Tibial artery (tissue), 4 donors: ENCODE measurements at regions not wholly inside any gene's neighbourhood (a gene's known extent, or its start where the extent isn't known, plus 50 kb on each side); places are given as distances from the start of the nearest gene placed in this dataset.

Experiments used
- DNase-seq, 2 donors: peaks; one replicate each; pipeline ENCODE4 v3.0.0-alpha.2; 2019
- H3K27ac ChIP-seq, 2 donors: fragments of 200-600 bp; sonication (generic) in 1 of 2; 1 replicate in 1 of 2; 2 replicates in 1 of 2; pipeline ENCODE4 v1.5.1; 2018 to 2019; ENCODE audit warnings: mild to moderate bottlenecking in 1 of 2
- H3K27me3 ChIP-seq, 2 donors: fragments of 200-600 bp; sonication (generic) in 1 of 2; one replicate each; pipeline versions ENCODE4 v1.5.1 to v1.6.0; 2016 to 2019
- H3K36me3 ChIP-seq, 3 donors: fragments of 200-600 bp; sonication (generic) in 2 of 3; one replicate each; pipeline ENCODE4 v1.5.1; 2016 to 2019; ENCODE audit warnings: mild to moderate bottlenecking in 2 of 3
- H3K4me1 ChIP-seq, 4 donors: fragments of 200-600 bp; sonication (generic) in 2 of 4; 1 replicate in 3 of 4; 2 replicates in 1 of 4; pipeline ENCODE4 v1.5.1; 2016 to 2019
- H3K4me3 ChIP-seq, 2 donors: fragments of 200-600 bp; sonication (generic) in 1 of 2; 1 replicate in 1 of 2; 2 replicates in 1 of 2; pipeline ENCODE4 v1.5.1; 2018 to 2019; ENCODE audit warnings: mild to moderate bottlenecking in 2 of 2
- H3K9me3 ChIP-seq, 3 donors: fragments of 200-600 bp; sonication (generic) in 1 of 3; one replicate each; pipeline ENCODE4 v1.5.1; 2016 to 2019
- intact Hi-C: fragments of 100-400 bp; cut with DNase I; formaldehyde crosslinking; loops from one replicate; pipeline ENCODE4 v1.15.0; 2023; ENCODE audit warnings: low total_unique reads
- TF ChIP-seq, protein P1 (sequence below), 2 experiments: fragments of 200-600 bp in 1 of 2; fragments of 450-650 bp in 1 of 2; IDR thresholded peaks; one replicate each; pipeline ENCODE4 v1.5.1; 2017 to 2019; ENCODE audit warnings: antibody characterized with exemption in 2 of 2, mild to moderate bottlenecking in 1 of 2, moderate library complexity in 1 of 2

DNA sequence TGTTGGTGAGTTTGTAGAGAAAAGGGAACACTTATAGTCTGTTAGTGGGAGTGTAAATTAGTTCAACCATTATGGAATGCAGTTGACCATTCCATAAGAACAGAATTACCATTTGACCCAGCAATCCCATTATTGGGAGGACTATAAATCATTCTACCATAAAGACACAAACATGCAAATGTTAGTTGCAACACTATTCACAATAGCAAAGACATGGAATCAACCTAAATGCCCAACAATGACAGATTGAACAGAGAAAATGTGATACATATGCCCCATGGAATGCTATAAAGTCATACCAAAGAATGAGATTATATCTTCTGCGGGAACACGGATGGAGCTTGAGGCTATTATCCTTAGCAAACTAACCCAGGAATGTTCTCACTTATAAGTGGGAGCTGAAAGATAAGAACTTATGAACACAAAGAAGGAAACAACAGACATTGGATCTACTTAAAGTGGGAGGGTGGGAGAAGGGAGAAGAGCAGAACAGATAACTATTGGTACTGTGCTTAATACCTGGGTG, 1819.2 kb upstream of the ADGRL3 start:
- intact Hi-C loops, result no loop called here
- peaks cover 0 to 9% (median 0%) of the 10 kb centered on the region in 3 donors for H3K9me3 ChIP-seq
- TF ChIP-seq, protein P1, sequence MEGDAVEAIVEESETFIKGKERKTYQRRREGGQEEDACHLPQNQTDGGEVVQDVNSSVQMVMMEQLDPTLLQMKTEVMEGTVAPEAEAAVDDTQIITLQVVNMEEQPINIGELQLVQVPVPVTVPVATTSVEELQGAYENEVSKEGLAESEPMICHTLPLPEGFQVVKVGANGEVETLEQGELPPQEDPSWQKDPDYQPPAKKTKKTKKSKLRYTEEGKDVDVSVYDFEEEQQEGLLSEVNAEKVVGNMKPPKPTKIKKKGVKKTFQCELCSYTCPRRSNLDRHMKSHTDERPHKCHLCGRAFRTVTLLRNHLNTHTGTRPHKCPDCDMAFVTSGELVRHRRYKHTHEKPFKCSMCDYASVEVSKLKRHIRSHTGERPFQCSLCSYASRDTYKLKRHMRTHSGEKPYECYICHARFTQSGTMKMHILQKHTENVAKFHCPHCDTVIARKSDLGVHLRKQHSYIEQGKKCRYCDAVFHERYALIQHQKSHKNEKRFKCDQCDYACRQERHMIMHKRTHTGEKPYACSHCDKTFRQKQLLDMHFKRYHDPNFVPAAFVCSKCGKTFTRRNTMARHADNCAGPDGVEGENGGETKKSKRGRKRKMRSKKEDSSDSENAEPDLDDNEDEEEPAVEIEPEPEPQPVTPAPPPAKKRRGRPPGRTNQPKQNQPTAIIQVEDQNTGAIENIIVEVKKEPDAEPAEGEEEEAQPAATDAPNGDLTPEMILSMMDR (IDR thresholded peaks at IDR 0.05), result no peak

DNA sequence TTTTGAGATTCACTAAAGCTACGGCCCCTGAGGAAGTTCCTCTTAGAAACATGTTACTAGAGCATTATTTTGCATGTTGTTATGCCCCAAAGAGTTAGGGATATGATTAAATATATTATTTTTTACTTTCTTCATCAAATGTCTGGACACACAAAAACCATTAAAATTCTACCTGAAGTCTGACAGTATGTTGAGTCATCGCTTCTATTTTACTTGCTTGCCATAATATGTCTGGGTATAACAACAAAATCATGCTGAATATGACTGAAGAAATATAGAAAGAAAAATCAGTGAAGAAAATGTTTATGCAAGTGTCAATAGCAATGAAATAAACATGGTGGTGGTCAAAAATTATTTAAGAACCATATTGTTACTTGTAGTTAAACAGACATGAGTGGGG, 1818.5 kb upstream of the ADGRL3 start:
- TF ChIP-seq, protein P1 (IDR thresholded peaks at IDR 0.05), result no peak
- Histone ChIP-seq H3K4me1 (no peaks in the 10 kb centered on the region), H3K27ac (no peak overlapping the region), H3K4me3 (no peak overlapping the region), H3K36me3 (no peaks in the 10 kb centered on the region), H3K27me3 (no peaks in the 10 kb centered on the region), H3K9me3 (peaks cover 0 to 9% (median 0%) of the 10 kb centered on the region in 3 donors)
- DNase-seq, result no peak
- intact Hi-C loops, result no loop called here

More for the DNA sequence above, 1819.2 kb upstream of the ADGRL3 start:
- H3K4me1 ChIP-seq, result no peaks in the 10 kb centered on the region
- H3K27me3 ChIP-seq, result no peaks in the 10 kb centered on the region
- no peak overlapping the region for H3K4me3 ChIP-seq
- no peaks in the 10 kb centered on the region for H3K36me3 ChIP-seq
- no peak overlapping the region for H3K27ac ChIP-seq
- no peak for DNase-seq

DNA sequence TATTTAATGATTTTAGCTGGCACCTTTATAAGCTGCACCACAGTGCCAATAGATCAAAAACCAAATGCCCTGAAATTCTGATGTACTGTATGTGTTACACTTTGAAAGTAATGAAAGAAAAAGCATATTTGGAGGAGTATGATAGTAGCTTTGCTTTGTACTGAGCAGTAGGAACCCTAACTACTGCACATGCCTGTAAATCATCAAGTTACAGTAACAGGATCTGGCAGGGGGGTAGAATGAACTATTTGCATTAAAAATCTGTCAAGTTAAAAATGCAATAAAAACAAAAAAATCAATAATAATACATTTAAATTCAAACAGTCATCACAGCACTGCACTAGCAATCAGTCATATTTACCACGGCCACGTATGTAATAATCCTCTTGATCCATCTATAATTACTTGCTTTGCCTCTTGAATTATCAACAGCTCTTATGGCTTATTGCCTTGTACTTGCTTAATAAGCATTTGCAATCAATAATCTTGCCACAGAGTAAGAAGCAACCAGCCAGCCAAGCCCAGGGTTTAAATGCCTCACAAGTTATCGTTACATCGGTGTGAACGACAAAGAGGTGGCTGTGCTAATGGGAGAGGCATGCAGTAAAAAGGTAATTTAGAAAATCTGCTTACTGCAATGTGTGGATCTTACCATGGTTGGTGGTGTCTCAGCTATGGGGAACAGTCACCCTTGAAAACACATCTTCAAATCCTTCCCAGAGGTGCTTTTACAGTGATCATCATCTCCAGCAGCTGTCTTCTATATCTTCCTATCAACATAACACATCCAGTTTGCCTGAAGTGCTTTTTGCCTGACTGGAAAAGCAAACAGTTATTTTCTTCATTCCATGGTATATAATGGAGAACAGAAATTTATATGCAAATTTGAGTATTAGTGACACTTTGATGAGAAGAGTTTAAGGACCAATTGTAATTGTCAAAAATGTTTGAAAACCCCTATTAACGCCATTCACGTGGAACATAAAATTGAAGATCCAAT, 1812.1 kb upstream of the ADGRL3 start:
- no peaks in the 10 kb centered on the region for H3K4me1 ChIP-seq
- H3K9me3 ChIP-seq, result no peaks in the 10 kb centered on the region
- TF ChIP-seq, protein P1 (IDR thresholded peaks at IDR 0.05), result no peak
- H3K27ac ChIP-seq, result no peak overlapping the region
- no peak overlapping the region for H3K4me3 ChIP-seq
- intact Hi-C loops, result no loop called here
- DNase-seq, result no peak
- no peaks in the 10 kb centered on the region for H3K27me3 ChIP-seq
- no peaks in the 10 kb centered on the region for H3K36me3 ChIP-seq

DNA sequence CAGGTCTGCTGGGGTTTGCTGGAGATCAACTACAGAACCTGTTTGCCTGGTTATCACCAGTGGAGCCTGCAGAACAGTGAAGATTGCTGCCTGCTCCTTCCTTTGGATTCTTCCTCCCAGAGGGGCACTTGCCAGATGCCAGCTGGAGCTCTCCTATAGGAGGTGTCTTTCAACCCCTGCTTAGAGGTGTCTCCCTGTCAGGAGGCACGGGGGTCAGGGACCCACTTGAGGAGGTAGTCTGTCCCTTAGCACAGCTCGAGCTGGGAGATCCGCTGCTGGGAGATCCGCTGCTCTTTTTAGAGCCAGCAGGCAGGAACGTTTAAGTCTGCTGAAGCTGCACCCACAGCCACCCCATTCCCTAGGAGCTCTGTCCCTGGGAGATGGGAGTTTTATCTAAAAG, 1806.3 kb upstream of the ADGRL3 start:
- no peak for DNase-seq
- H3K27ac ChIP-seq, result no peak overlapping the region
- H3K27me3 ChIP-seq, result no peaks in the 10 kb centered on the region
- no peaks in the 10 kb centered on the region for H3K9me3 ChIP-seq
- H3K4me1 ChIP-seq, result no peaks in the 10 kb centered on the region
- TF ChIP-seq, protein P1 (IDR thresholded peaks at IDR 0.05), result no peak
- H3K36me3 ChIP-seq, result no peaks in the 10 kb centered on the region
- intact Hi-C loops, result no loop called here
- no peak overlapping the region for H3K4me3 ChIP-seq

DNA sequence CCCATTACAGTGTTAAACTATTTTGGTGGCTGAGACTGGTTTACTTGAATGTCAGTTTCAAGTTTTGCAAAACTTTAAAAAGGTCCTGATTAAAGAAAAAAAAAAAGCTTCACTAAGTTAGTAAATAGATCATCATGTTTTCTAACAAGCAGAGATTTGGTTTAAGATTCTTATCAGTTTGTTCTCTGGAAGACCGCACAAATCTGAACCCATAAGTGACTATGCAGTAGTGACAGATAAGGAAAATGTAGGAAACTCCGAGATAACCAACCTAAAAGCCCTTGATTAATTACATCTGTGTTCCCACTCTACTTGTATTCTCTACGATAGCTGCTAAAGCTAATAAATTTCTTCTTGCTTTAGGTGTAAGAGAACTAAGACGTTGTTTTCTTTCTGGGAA, 1799.8 kb upstream of the ADGRL3 start:
- no peaks in the 10 kb centered on the region for H3K27me3 ChIP-seq
- DNase-seq, result no peak
- intact Hi-C loops, result no loop called here
- no peak overlapping the region for H3K4me3 ChIP-seq
- TF ChIP-seq, protein P1 (IDR thresholded peaks at IDR 0.05), result no peak
- no peak overlapping the region for H3K27ac ChIP-seq
- H3K36me3 ChIP-seq, result no peaks in the 10 kb centered on the region
- H3K9me3 ChIP-seq, result no peaks in the 10 kb centered on the region
- no peaks in the 10 kb centered on the region for H3K4me1 ChIP-seq
